ENCODE measurements at regions not wholly inside any gene's neighbourhood (a gene's known extent, or its start where the extent isn't known, plus 50 kb on each side); places are given as distances from the start of the nearest gene placed in this dataset.

- Mint-ChIP-seq H3K4me1 (ENCODE audit: low read depth) (no peaks in the 10 kb centered on the region), H3K27me3 (peaks cover 7% of the 10 kb centered on the region), H3K36me3 (ENCODE audit: low read depth) (no peaks in the 10 kb centered on the region), H3K27ac (no peak overlapping the region), H3K9me3 (no peaks in the 10 kb centered on the region), H3K4me3 (no peak overlapping the region)
- DNase-seq, result no peak
These were observed 168.8 kb upstream of the ISX start for GRCh38 chr22:34897126-34897525.

GRCh38 chr22:34902335-34902734 is 163.6 kb upstream of the ISX start:
- H3K27ac Mint-ChIP-seq, result no peak overlapping the region
- H3K4me3 Mint-ChIP-seq, result no peak overlapping the region
- no peaks in the 10 kb centered on the region for H3K4me1 Mint-ChIP-seq (ENCODE audit: low read depth)
- H3K36me3 Mint-ChIP-seq (ENCODE audit: low read depth), result no peaks in the 10 kb centered on the region
- H3K27me3 Mint-ChIP-seq, result peaks cover 3% of the 10 kb centered on the region
- no peaks in the 10 kb centered on the region for H3K9me3 Mint-ChIP-seq
- DNase-seq, result no peak

- H3K9me3 Mint-ChIP-seq, result no peaks in the 10 kb centered on the region
- no peaks in the 10 kb centered on the region for H3K4me1 Mint-ChIP-seq (ENCODE audit: low read depth)
- H3K27me3 Mint-ChIP-seq, result peaks cover 9% of the 10 kb centered on the region
- H3K36me3 Mint-ChIP-seq (ENCODE audit: low read depth), result no peaks in the 10 kb centered on the region
- no peak overlapping the region for H3K4me3 Mint-ChIP-seq
- no peak for DNase-seq
- H3K27ac Mint-ChIP-seq, result no peak overlapping the region
These were observed 162.5 kb upstream of the ISX start for GRCh38 chr22:34903416-34903815.

- DNase-seq, result no peak
- Mint-ChIP-seq H3K4me3 (no peak overlapping the region), H3K4me1 (ENCODE audit: low read depth) (no peaks in the 10 kb centered on the region), H3K27me3 (peaks cover 13% of the 10 kb centered on the region), H3K36me3 (ENCODE audit: low read depth) (no peaks in the 10 kb centered on the region), H3K9me3 (no peaks in the 10 kb centered on the region), H3K27ac (no peak overlapping the region)
These were observed 161.5 kb upstream of the ISX start for GRCh38 chr22:34904486-34904885.

GRCh38 chr22:34913826-34914225 is 152.1 kb upstream of the ISX start:
- Mint-ChIP-seq H3K9me3 (no peaks in the 10 kb centered on the region), H3K4me3 (no peak overlapping the region), H3K27me3 (peaks cover 11% of the 10 kb centered on the region), H3K36me3 (ENCODE audit: low read depth) (no peaks in the 10 kb centered on the region), H3K4me1 (ENCODE audit: low read depth) (no peaks in the 10 kb centered on the region), H3K27ac (no peak overlapping the region)
- DNase-seq, result no peak

GRCh38 chr22:34914846-34915245 is 151.1 kb upstream of the ISX start:
- no peaks in the 10 kb centered on the region for H3K4me1 Mint-ChIP-seq (ENCODE audit: low read depth)
- no peaks in the 10 kb centered on the region for H3K9me3 Mint-ChIP-seq
- no peak overlapping the region for H3K27ac Mint-ChIP-seq
- no peak for DNase-seq
- peaks cover 11% of the 10 kb centered on the region for H3K27me3 Mint-ChIP-seq
- H3K4me3 Mint-ChIP-seq, result no peak overlapping the region
- no peaks in the 10 kb centered on the region for H3K36me3 Mint-ChIP-seq (ENCODE audit: low read depth)

- Mint-ChIP-seq H3K9me3 (no peaks in the 10 kb centered on the region), H3K4me3 (no peak overlapping the region), H3K36me3 (ENCODE audit: low read depth) (no peaks in the 10 kb centered on the region), H3K4me1 (ENCODE audit: low read depth) (no peaks in the 10 kb centered on the region), H3K27me3 (peaks cover 11% of the 10 kb centered on the region), H3K27ac (no peak overlapping the region)
- DNase-seq, result no peak
These were observed 148.7 kb upstream of the ISX start for GRCh38 chr22:34917239-34917638.

GRCh38 chr22:34931026-34931425 is 134.9 kb upstream of the ISX start:
- no peak for DNase-seq
- Mint-ChIP-seq H3K9me3 (peaks cover 2% of the 10 kb centered on the region), H3K36me3 (ENCODE audit: low read depth) (no peaks in the 10 kb centered on the region), H3K4me1 (ENCODE audit: low read depth) (no peaks in the 10 kb centered on the region), H3K27ac (no peak overlapping the region), H3K27me3 (peaks cover 5% of the 10 kb centered on the region), H3K4me3 (no peak overlapping the region)

GRCh38 chr22:34934261-34934660 is 131.7 kb upstream of the ISX start:
- H3K4me3 Mint-ChIP-seq, result no peak overlapping the region
- H3K27me3 Mint-ChIP-seq, result no peaks in the 10 kb centered on the region
- H3K9me3 Mint-ChIP-seq, result peaks cover 3% of the 10 kb centered on the region
- H3K36me3 Mint-ChIP-seq (ENCODE audit: low read depth), result no peaks in the 10 kb centered on the region
- no peak for DNase-seq
- no peak overlapping the region for H3K27ac Mint-ChIP-seq
- H3K4me1 Mint-ChIP-seq (ENCODE audit: low read depth), result no peaks in the 10 kb centered on the region

GRCh38 chr22:34943830-34944229 is 122.1 kb upstream of the ISX start:
- Mint-ChIP-seq H3K4me3 (no peak overlapping the region), H3K27ac (no peak overlapping the region), H3K27me3 (peaks cover 12% of the 10 kb centered on the region), H3K9me3 (peaks cover 4% of the 10 kb centered on the region), H3K4me1 (ENCODE audit: low read depth) (no peaks in the 10 kb centered on the region), H3K36me3 (ENCODE audit: low read depth) (no peaks in the 10 kb centered on the region)
- no peak for DNase-seq

GRCh38 chr22:34946339-34946985 is 119.5 kb upstream of the ISX start:
- no peaks in the 10 kb centered on the region for H3K9me3 Mint-ChIP-seq
- peaks cover 4% of the 10 kb centered on the region for H3K27me3 Mint-ChIP-seq
- no peak overlapping the region for H3K4me3 Mint-ChIP-seq
- no peaks in the 10 kb centered on the region for H3K36me3 Mint-ChIP-seq (ENCODE audit: low read depth)
- no peak overlapping the region for H3K27ac Mint-ChIP-seq
- H3K4me1 Mint-ChIP-seq (ENCODE audit: low read depth), result no peaks in the 10 kb centered on the region
- DNase-seq, result no peak

GRCh38 chr22:34950489-34950888 is 115.5 kb upstream of the ISX start:
- Mint-ChIP-seq H3K27ac (no peak overlapping the region), H3K27me3 (no peaks in the 10 kb centered on the region), H3K4me3 (no peak overlapping the region), H3K36me3 (ENCODE audit: low read depth) (no peaks in the 10 kb centered on the region), H3K9me3 (no peaks in the 10 kb centered on the region), H3K4me1 (ENCODE audit: low read depth) (no peaks in the 10 kb centered on the region)
- no peak for DNase-seq

GRCh38 chr22:34951212-34951611 is 114.7 kb upstream of the ISX start:
- H3K27ac Mint-ChIP-seq, result no peak overlapping the region

GRCh38 chr22:34960005-34960404 is 106.0 kb upstream of the ISX start:
- no peak for DNase-seq
- H3K36me3 Mint-ChIP-seq (ENCODE audit: low read depth), result no peaks in the 10 kb centered on the region
- no peak overlapping the region for H3K27ac Mint-ChIP-seq
- H3K4me3 Mint-ChIP-seq, result no peak overlapping the region
- no peaks in the 10 kb centered on the region for H3K27me3 Mint-ChIP-seq
- H3K9me3 Mint-ChIP-seq, result no peaks in the 10 kb centered on the region
- no peaks in the 10 kb centered on the region for H3K4me1 Mint-ChIP-seq (ENCODE audit: low read depth)

More at GRCh38 chr22:34951212-34951611, 114.7 kb upstream of the ISX start:
- DNase-seq, result no peak
- Mint-ChIP-seq H3K4me3 (no peak overlapping the region), H3K27me3 (no peaks in the 10 kb centered on the region), H3K4me1 (ENCODE audit: low read depth) (no peaks in the 10 kb centered on the region), H3K9me3 (no peaks in the 10 kb centered on the region), H3K36me3 (ENCODE audit: low read depth) (no peaks in the 10 kb centered on the region)

- no peak for DNase-seq
- no peak overlapping the region for H3K4me3 Mint-ChIP-seq
- peaks cover 2% of the 10 kb centered on the region for H3K27me3 Mint-ChIP-seq
- H3K27ac Mint-ChIP-seq, result no peak overlapping the region
- no peaks in the 10 kb centered on the region for H3K4me1 Mint-ChIP-seq (ENCODE audit: low read depth)
- no peaks in the 10 kb centered on the region for H3K9me3 Mint-ChIP-seq
- no peaks in the 10 kb centered on the region for H3K36me3 Mint-ChIP-seq (ENCODE audit: low read depth)
These were observed 98.9 kb upstream of the ISX start for GRCh38 chr22:34966980-34967565.

All from activated T-cell treated with anti-CD3 and anti-CD28 coated beads, Interleukin-2, amount 50 U/mL, for 24 hours (primary cell).